Erythroblast (primary cell): ENCODE measurements at regions not wholly inside any gene's neighbourhood (a gene's known extent, or its start where the extent isn't known, plus 50 kb on each side); places are given as distances from the start of the nearest gene placed in this dataset.

Experiments used
- DNase-seq, 2 experiments: peaks; one replicate each; lab custom pipeline; 2025; lab: John Stamatoyannopoulos, UW
- GATA1 ChIP-seq: IDR thresholded peaks from 2 replicates; pipeline ENCODE4 v1.6.1; 2011; ENCODE audit warnings: low read depth, mild to moderate bottlenecking, control low read depth, low read length, moderate library complexity
- POLR2A ChIP-seq: IDR thresholded peaks from 2 replicates; pipeline ENCODE4 v1.6.1; 2011; ENCODE audit warnings: mild to moderate bottlenecking, low read length

GRCh38 chr1:102071451-102071850, 74.7 kb upstream of the OLFM3 start:
- TF ChIP-seq POLR2A: no peak
- TF ChIP-seq GATA1: no peak
- no peak for DNase-seq

GRCh38 chr1:102050556-102050955, 53.8 kb upstream of the OLFM3 start:
- TF ChIP-seq GATA1 (no peak), POLR2A (no peak)
- DNase-seq: no peak

- TF ChIP-seq POLR2A (no peak), GATA1 (no peak)
- no peak for DNase-seq
These were observed 51.0 kb upstream of the OLFM3 start for GRCh38 chr1:102047724-102048123.
